Stimulated activated CD4-positive, alpha-beta T cell treated with anti-CD3 and anti-CD28 coated beads, Interleukin-15, amount 100 ng/mL, for 24 hours (primary cell): ENCODE measurements at regions not wholly inside any gene's neighbourhood (a gene's known extent, or its start where the extent isn't known, plus 50 kb on each side); places are given as distances from the start of the nearest gene placed in this dataset.

ENCODE experiments used
- DNase-seq: peaks from one replicate; pipeline ENCODE4 v3.0.0-alpha.2; 2020

- no peak for DNase-seq
These were observed 622.6 kb downstream of the AACS start for GRCh38 chr12:125687820-125688219.

- DNase-seq: no peak
These were observed 623.0 kb downstream of the AACS start for GRCh38 chr12:125688223-125688622.

GRCh38 chr12:125688881-125689280, 623.6 kb downstream of the AACS start:
- DNase-seq: no peak

GRCh38 chr12:125689576-125690410, 624.6 kb downstream of the AACS start:
- no peak for DNase-seq

- no peak for DNase-seq
These were observed 625.6 kb downstream of the AACS start for GRCh38 chr12:125690841-125691240.

GRCh38 chr12:125696054-125696453, 630.8 kb downstream of the AACS start:
- DNase-seq: no peak

DNA sequence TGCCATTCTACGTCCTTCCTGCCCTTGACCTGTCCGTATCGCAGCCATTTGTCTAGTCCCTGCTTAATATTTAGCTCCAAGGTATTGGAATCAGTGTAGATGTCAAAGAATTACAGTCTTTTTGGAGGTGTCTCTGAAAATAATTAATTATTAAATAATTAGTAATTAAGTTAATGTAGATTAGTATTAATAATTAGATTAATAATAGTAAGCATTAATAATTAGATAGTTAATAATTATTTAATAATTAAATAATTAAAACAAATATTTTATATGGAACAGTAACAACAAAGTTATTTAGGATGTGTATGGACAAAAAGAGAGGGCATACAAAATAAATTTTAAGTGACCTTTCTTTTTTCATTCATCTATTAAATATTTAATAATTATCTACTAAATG, 639.6 kb downstream of the AACS start:
- no peak for DNase-seq

GRCh38 chr12:125720961-125721360, 655.7 kb downstream of the AACS start:
- no peak for DNase-seq

DNA sequence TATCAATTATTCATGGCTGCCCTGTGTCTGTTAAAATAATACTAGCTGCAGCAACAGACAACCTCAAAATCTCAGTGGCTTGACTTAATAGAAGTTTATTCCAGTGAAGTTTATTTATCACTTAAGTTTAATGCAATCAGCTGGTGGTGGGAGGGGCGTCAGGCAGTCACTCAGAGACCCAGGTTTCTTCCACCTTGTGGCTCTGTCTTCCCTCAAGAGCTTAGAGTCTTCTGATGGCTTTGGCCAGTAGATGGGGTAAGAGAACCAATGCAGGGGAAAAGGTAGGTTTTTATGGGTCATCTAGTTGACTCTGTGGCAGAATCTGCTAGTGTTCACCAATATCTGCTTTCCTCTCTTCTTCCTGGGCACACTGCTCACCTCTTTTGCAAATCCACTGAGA, 668.9 kb downstream of the AACS start:
- no peak for DNase-seq

DNA sequence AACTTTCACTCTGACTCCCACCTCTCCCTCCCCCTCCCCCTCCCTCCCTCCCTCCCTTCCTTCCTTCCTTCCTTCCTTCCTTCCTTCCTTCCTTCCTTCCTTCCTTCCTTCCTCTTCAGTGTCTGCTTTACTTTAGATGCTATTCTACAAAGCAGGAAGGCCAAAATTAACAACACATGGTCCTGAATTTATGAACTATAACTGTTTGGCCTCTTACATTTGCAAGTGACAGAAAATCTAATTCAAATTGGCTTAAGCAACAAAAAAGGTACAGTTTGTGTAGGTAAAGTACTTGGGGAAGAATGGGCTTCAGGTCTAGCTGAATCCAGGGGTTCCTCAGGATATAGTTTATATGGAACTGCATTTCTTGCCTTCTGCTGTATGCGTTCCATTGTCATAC, 673.0 kb downstream of the AACS start:
- DNase-seq: no peak

DNA sequence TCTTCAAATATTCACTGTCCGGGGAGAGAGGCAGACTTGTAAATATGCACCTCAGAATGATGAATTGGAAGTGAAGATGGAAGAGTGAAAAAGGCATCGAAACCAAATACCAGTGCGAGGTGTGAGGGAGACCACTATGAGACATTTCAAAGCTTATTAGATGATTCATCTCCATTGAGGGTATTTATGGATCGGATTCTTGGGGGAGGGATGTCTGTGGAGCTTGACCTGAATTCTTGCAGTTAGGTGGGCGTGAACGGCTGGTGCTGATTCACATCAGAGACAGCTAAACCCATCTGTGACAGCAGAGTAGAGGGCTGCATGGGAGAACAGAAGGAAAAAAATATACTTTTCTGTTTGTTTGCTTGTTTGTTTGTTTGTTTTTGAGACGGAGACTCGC, 677.2 kb downstream of the AACS start:
- DNase-seq: no peak

DNA sequence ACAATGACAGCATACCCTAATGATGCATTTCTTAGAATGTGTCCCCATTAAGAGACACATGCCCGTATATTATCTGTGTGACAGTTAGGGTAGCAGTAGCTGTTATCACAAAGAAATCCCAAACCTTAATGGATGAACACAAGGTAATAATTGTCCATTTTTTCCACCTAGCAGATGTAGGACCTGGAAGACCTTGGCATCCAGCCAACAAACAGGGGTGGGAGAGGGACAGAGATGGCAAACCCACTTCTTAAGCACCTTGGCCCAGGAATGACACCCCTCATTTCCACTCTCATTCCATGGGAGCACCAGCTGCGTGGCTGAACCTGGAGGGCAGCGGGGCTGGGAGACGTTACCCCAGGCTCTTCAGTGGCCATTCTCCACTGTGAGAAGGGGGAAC, 679.0 kb downstream of the AACS start:
- no peak for DNase-seq

DNA sequence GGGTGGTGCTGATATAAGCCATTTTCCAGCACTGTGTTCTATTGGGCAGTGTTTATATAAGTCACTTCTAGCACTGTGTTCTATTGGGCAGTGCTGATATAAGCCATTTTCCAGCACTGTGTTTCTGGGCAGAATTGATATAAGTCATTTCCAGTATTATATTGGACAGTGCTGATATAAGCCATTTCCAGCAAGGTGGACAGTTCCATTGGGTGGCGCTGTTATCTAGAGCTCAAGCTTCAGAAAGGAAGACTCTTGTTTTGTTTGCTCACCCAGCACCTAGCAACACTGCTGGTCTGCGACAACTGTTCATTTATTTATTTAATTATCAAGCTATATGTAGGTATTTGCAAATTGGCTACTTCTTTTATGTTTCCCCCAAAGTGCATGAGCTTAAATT, 690.3 kb downstream of the AACS start:
- no peak for DNase-seq

DNA sequence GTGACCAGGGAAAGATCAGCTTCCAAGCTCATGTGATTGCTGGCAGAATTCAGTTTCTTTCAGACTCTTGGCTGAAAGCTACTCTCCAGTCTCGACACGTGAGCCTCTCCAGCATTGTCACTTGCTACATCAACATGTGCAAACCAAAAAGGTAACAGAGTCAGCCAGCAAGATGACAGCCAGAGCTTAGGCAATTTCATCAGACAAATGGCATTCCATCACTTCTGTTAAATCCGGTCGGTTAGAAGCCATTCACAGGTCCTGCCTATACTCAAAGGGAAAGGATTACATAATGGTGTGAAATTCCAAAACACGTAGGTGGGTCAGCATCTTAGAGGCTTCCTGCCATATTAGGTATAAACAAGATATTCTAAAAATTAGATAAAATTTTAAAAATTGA, 700.9 kb downstream of the AACS start:
- no peak for DNase-seq

GRCh38 chr12:125772403-125772802, 707.2 kb downstream of the AACS start:
- no peak for DNase-seq

- peak; percentile 41 for DNase-seq
These were observed 707.9 kb downstream of the AACS start for GRCh38 chr12:125773033-125773640.

- no peak for DNase-seq
These were observed 710.3 kb downstream of the AACS start for GRCh38 chr12:125775507-125775906.

GRCh38 chr12:125776212-125776611, 711.0 kb downstream of the AACS start:
- DNase-seq: no peak

DNA sequence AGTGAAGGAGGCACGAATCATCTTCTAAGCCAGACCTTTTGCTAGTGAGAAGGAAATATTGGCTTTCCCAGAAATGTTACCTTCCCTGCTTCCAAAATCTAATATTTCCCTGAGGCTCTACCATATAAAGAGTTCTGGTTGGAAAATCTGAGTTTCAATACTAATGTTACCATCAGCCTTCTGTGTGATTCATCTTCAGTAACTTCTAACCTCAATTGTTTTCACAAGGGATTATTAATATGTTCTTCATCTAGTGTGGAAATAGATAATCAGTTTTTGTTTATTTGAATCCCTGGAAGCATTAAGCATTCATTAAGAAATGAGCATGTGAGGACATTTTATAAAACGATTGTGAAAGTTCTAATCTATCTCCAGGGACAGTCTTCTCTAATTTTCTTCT, 720.9 kb downstream of the AACS start:
- no peak for DNase-seq

DNA sequence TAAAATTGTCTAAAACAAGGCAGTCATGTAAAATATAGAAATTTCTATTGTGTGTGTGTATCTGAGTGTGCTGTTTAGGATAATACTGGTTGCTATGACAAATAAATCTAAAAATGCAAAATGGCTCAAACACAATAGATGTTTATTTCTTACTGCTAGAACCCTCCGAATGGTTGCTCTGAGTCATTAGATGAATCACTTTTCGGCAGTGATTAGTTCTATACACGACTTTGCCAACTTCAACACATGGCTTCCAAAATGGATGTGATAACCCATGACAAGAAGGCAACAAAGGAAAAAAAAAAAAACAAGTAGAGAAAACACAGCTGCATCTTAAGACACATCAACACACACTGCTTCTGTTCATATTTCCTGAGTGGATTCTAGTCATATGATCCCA, 729.2 kb downstream of the AACS start:
- no peak for DNase-seq

DNA sequence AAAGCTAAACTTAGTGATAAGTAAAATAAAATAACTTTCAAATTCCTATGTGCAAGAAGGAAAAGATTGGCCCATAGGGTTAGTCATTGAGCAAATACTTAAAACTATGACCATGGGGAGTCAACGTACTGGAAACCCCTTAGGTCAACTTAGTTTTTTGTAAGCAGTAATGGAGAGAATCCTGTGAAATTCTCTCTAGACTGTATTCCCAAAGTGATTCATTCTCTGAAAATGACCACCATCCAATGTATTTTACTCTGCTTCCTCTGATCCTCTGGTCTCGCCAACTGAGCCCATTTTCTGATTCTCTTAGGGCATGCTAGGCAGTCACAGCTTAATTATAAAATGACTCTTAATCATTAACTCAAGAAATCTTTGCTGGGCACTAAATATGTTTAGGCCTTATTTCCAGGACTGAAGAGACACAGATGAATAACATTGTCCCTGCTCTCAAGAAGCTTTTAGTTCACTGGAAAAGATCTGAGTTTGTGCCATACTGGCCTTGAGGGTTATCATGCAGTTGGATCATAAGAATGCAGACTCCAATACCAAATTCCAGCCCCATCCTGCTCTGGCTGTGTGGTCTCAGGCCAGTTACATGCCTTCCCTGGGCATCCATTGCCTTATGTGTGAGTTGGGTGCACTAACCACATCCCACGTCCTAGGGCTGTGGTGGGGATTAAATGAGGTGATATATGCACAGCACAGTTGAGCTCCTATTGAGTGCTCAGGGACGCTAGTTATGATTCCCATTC, 732.4 kb downstream of the AACS start:
- no peak for DNase-seq

DNA sequence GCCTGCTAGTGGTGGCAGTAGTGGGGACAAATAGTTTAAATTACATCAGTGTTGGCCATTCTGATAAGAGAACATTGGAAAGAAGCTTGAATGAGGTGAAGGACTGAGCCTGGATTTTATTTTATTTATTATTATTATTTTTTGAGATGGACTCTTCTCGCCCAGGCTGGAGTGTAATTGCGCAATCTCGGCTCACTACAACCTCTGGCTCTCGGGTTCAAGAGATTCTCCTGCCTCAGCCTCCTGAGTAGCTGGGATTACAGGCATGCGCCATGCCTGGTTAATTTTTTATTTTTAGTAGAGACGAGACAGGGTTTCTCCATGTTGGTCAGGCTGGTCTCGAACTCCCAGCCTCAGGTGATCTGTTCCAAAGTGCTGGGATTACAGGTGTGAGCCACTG, 739.4 kb downstream of the AACS start:
- no peak for DNase-seq

DNA sequence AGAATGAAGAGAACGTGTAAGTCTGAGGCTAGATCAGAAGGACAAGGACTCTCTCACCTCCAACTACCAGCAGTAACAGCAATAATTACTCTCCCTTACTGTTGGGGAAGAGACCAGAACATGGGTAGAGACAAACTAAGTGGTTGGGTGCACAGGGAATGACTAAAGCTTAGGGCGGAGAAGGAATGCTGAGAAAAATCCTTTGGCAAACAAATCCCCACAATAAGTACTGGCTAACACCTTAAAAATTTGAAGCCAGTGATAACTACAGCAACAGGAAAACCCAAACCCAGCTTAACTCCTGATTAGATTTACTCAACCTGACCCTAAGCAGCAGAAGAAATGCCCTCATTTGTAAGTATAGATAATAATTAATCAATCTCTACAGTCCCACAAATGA, 759.0 kb downstream of the AACS start:
- no peak for DNase-seq

GRCh38 chr12:125835852-125836251, 770.6 kb downstream of the AACS start:
- DNase-seq: no peak
